DOHH2 (cell line): ENCODE measurements at regions not wholly inside any gene's neighbourhood (a gene's known extent, or its start where the extent isn't known, plus 50 kb on each side); places are given as distances from the start of the nearest gene placed in this dataset.

Experiments
- H3F3A ChIP-seq: fragments of 200-600 bp; sonication (generic), shearing (Covaris generic); 2 replicates; pipeline ENCODE4 v1.6.0; 2016; ENCODE audit warnings: antibody characterized with exemption, mild to moderate bottlenecking; ENCODE audit not compliant: control insufficient read depth, insufficient read depth
- H3K27ac ChIP-seq: fragments of 200-600 bp; sonication (generic); 2 replicates; pipeline ENCODE4 v1.5.1; 2014; ENCODE audit warnings: low read depth, mild to moderate bottlenecking, low read length, moderate library complexity
- H3K27me3 ChIP-seq: fragments of 200-600 bp; sonication (generic); 2 replicates; pipeline ENCODE4 v1.6.1; 2014; ENCODE audit warnings: mild to moderate bottlenecking, low read length, mixed read lengths; ENCODE audit not compliant: control insufficient read depth
- H3K36me3 ChIP-seq: fragments of 200-600 bp; sonication (generic); 2 replicates; pipeline ENCODE4 v1.6.1; 2014; ENCODE audit warnings: mild to moderate bottlenecking, low read length, moderate library complexity, mixed read lengths; ENCODE audit not compliant: control insufficient read depth
- H3K4me1 ChIP-seq: fragments of 200-600 bp; sonication (generic); 2 replicates; pipeline ENCODE4 v1.6.1; 2014; ENCODE audit warnings: mild to moderate bottlenecking, low read length, mixed read lengths; ENCODE audit not compliant: control insufficient read depth
- H3K4me2 ChIP-seq: fragments of 200-600 bp; sonication (generic); 2 replicates; pipeline ENCODE4 v1.6.0; 2014; ENCODE audit warnings: mild to moderate bottlenecking, low read length, moderate library complexity
- H3K4me3 ChIP-seq: fragments of 200-600 bp; sonication (generic); 2 replicates; pipeline ENCODE4 v1.5.1; 2014; ENCODE audit warnings: mild to moderate bottlenecking, low read length, mixed read lengths
- H3K79me2 ChIP-seq: fragments of 200-600 bp; sonication (generic); 2 replicates; pipeline ENCODE4 v1.6.1; 2014; ENCODE audit warnings: mild to moderate bottlenecking, low read length, mixed read lengths; ENCODE audit not compliant: control insufficient read depth
- H3K9me2 ChIP-seq: fragments of 200-600 bp; sonication (generic); replicated peaks from 2 replicates; pipeline ENCODE4 v1.6.1; 2014; ENCODE audit warnings: mild to moderate bottlenecking, low read length, mixed read lengths; ENCODE audit not compliant: control insufficient read depth
- H3K9me3 ChIP-seq: fragments of 200-600 bp; sonication (generic); 2 replicates; pipeline ENCODE4 v1.6.1; 2014; ENCODE audit warnings: antibody characterized with exemption, low read length, mixed read lengths; ENCODE audit not compliant: control insufficient read depth, insufficient read depth
- H4K20me1 ChIP-seq: fragments of 200-600 bp; sonication (generic); 2 replicates; pipeline ENCODE4 v1.6.0; 2014; ENCODE audit warnings: low read depth, mild to moderate bottlenecking, antibody characterized with exemption, low read length, moderate library complexity; ENCODE audit not compliant: control insufficient read depth, insufficient read depth
- CTCF ChIP-seq: fragments of 200-600 bp; sonication (generic); IDR thresholded peaks from one replicate; pipeline ENCODE4 v1.5.1; 2014; ENCODE audit warnings: antibody characterized with exemption, mild to moderate bottlenecking, low read depth, low read length; ENCODE audit not compliant: poor library complexity, severe bottlenecking
- EZH2phosphoT487 ChIP-seq: fragments of 200-600 bp; sonication (generic); IDR thresholded peaks from 2 replicates; pipeline ENCODE4 v1.6.1; 2017; ENCODE audit warnings: borderline replicate concordance, mild to moderate bottlenecking, antibody characterized with exemption, low read length, moderate library complexity, mixed read lengths

DNA sequence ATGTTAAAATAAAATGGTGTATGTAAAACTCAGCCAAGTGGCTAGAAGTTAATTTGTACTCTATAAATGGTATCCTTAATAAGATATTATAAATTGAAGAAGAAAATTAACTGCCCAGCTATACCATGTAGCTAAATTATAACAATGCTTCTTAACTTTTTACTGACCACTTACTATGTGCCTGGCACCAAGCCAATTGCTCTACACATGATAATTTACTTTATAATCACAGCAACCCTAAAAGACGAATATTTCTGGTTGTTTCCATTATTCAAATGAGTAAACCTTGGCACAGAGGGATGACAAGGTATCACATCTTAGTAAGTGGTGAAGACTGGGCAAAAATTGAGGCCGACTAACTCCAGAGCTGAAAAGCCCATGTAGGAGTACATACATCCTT is 1506.6 kb downstream of the PCDH7 start:
- Histone ChIP-seq H3F3A (no peaks in the 10 kb centered on the region), H3K36me3 (no peaks in the 10 kb centered on the region), H3K79me2 (no peaks in the 10 kb centered on the region), H3K27me3 (no peaks in the 10 kb centered on the region), H3K9me3 (no peaks in the 10 kb centered on the region), H3K9me2 (no peaks in the 10 kb centered on the region), H3K4me1 (no peaks in the 10 kb centered on the region), H3K4me3 (no peak overlapping the region), H3K4me2 (no peak overlapping the region), H3K27ac (no peak overlapping the region), H4K20me1 (no peaks in the 10 kb centered on the region)
- TF ChIP-seq CTCF (no peak), EZH2phosphoT487 (no peak)

GRCh38 chr4:32243926-32244325 is 1523.8 kb downstream of the PCDH7 start:
- H3K36me3 ChIP-seq = no peaks in the 10 kb centered on the region
- H3K4me2 ChIP-seq = no peak overlapping the region
- TF ChIP-seq CTCF (no peak), EZH2phosphoT487 (no peak)
- H3K27ac ChIP-seq = no peak overlapping the region
- H3K79me2 ChIP-seq = no peaks in the 10 kb centered on the region
- no peaks in the 10 kb centered on the region for H3K9me2 ChIP-seq
- H4K20me1 ChIP-seq = no peaks in the 10 kb centered on the region
- no peaks in the 10 kb centered on the region for H3K27me3 ChIP-seq
- no peaks in the 10 kb centered on the region for H3K4me1 ChIP-seq
- no peak overlapping the region for H3K4me3 ChIP-seq
- no peaks in the 10 kb centered on the region for H3K9me3 ChIP-seq
- no peaks in the 10 kb centered on the region for H3F3A ChIP-seq

GRCh38 chr4:32249040-32249439 is 1528.9 kb downstream of the PCDH7 start:
- Histone ChIP-seq H3K36me3 (no peaks in the 10 kb centered on the region), H3K9me3 (no peaks in the 10 kb centered on the region), H3K4me3 (no peak overlapping the region), H3F3A (no peaks in the 10 kb centered on the region), H3K27ac (no peak overlapping the region), H4K20me1 (no peaks in the 10 kb centered on the region), H3K4me2 (no peak overlapping the region), H3K79me2 (no peaks in the 10 kb centered on the region), H3K4me1 (no peaks in the 10 kb centered on the region), H3K9me2 (no peaks in the 10 kb centered on the region), H3K27me3 (no peaks in the 10 kb centered on the region)
- TF ChIP-seq CTCF (no peak), EZH2phosphoT487 (no peak)

DNA sequence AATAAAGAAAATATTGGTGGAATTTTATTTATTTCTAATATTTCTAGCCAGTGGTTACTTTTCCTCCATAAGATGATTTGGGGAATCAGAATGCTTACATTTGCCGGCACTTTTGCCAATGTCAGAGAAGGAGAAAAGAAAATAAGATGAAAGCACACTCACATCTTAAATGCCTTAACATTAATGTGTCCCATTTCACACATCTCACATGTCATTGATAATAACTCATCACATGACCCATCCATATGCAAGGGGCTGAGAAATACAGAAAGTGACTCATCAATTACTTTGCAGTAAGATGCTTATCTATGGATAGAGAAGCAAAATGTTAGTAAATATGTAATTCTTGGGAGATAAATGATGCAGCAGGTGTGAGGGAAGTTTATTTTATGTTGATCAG is 1531.0 kb downstream of the PCDH7 start:
- Histone ChIP-seq H3K27ac (no peak overlapping the region), H3K27me3 (no peaks in the 10 kb centered on the region), H3K4me2 (no peak overlapping the region), H3K4me3 (no peak overlapping the region), H3F3A (no peaks in the 10 kb centered on the region), H3K79me2 (no peaks in the 10 kb centered on the region), H3K9me2 (no peaks in the 10 kb centered on the region), H4K20me1 (no peaks in the 10 kb centered on the region), H3K9me3 (no peaks in the 10 kb centered on the region), H3K4me1 (no peaks in the 10 kb centered on the region), H3K36me3 (no peaks in the 10 kb centered on the region)
- TF ChIP-seq CTCF (no peak), EZH2phosphoT487 (no peak)
